Fibroblast of the aortic adventitia (primary cell): ENCODE measurements at regions not wholly inside any gene's neighbourhood (a gene's known extent, or its start where the extent isn't known, plus 50 kb on each side); places are given as distances from the start of the nearest gene placed in this dataset.

Experiments
- DNase-seq: peaks from one replicate; pipeline ENCODE4 v3.0.0-alpha.2; 2010; ENCODE audit warnings: low read depth
- H3K4me3 ChIP-seq: 2 replicates; pipeline ENCODE4 v1.5.1; 2011; ENCODE audit warnings: low read depth, mild to moderate bottlenecking, control low read depth, low read length, moderate library complexity
- CTCF ChIP-seq: IDR thresholded peaks from 2 replicates; pipeline ENCODE4 v1.5.1; 2011; ENCODE audit warnings: mild to moderate bottlenecking, low read length, control low read depth, inconsistent platforms; ENCODE audit not compliant: insufficient read depth

DNA sequence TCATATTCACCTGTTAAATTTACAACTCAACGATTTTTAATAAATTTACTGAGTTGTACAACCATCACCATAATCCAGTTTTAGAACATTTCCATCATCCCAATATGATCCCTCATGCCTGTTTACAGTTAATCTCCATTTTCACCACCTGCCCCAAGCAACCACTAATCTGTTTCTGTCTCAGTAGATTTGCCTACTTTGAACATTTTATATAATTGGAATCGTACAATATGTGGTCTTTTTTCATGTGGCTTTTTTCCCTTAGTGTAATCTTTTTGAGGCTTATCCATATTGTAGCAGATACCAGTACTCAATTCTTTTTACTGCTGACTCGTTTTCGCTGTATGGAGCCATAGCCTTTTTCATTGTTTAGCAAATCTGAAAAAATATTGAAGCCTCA is 123.3 kb upstream of the STT3B start:
- no peak overlapping the region for H3K4me3 ChIP-seq
- TF ChIP-seq CTCF: no peak
- no peak for DNase-seq

GRCh38 chr3:31409866-31410265 is 122.9 kb upstream of the STT3B start:
- DNase-seq: no peak
- no peak for TF ChIP-seq CTCF
- no peak overlapping the region for H3K4me3 ChIP-seq

DNA sequence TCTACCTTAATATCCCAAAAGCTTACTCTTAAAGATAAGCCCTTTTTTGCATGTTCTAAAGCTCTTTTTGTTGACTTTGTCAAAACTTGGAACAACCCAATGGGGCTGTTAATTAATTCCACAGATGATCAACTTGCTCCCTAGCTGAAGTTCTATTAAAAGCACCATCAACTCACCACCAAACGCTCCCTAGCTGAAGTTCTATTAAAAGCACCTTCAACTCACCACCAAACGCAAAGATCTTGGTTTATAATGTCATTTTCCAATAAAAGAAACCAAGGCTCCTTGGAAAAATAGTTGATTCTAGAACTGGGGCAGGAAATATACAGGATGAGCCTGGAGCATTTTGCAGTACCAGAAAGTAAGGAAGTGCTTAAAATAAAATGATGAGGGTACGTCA is 122.3 kb upstream of the STT3B start:
- no peak overlapping the region for H3K4me3 ChIP-seq
- TF ChIP-seq CTCF: no peak
- no peak for DNase-seq

GRCh38 chr3:31412832-31413231 is 119.9 kb upstream of the STT3B start:
- no peak for TF ChIP-seq CTCF
- H3K4me3 ChIP-seq: no peak overlapping the region
- no peak for DNase-seq

- no peak for DNase-seq
- H3K4me3 ChIP-seq: no peak overlapping the region
- no peak for TF ChIP-seq CTCF
These were observed 119.2 kb upstream of the STT3B start for GRCh38 chr3:31413515-31413914.

DNA sequence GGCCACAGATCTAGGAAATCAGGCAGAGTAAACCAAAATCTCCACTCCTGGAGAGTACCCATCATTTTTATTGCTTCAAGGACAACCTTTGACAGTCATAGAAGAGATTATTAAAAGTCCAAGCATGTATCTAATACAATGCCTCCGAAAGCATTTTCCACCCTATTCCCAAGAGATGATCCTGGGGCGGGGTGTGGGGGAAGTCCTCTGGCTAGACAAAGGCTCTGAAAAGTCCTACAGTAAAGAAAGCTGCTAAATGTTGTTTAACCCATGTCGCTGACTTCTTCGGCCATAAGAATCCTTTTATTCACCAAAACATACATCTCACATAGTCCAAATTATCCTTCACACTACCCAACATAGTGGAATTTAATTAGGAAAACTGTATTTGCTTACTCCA is 115.7 kb upstream of the STT3B start:
- TF ChIP-seq CTCF: no peak
- no peak overlapping the region for H3K4me3 ChIP-seq
- no peak for DNase-seq

DNA sequence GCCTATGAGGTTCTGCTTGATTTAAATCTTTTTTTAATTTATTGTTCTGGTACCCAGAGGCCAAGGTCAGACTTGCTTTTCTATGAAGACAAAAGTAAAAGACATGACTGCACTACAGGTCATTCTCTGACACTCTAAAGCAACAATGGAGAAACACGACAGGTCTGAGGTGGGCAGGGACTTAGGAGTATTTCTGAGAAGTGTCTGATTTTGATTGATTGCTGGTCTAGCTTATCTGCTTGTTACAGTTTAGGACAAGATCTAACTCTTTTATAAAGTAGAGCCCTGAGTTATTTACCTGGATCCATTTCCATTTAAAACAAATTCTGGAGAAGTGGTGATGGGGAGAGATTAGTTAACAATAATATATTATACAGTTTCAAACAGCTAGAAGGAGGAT is 115.2 kb upstream of the STT3B start:
- DNase-seq: no peak
- H3K4me3 ChIP-seq: no peak overlapping the region
- no peak for TF ChIP-seq CTCF
